H1 (cell line): ENCODE measurements at regions not wholly inside any gene's neighbourhood (a gene's known extent, or its start where the extent isn't known, plus 50 kb on each side); places are given as distances from the start of the nearest gene placed in this dataset.

ENCODE experiments used
- CTCF ChIA-PET: fragments of 300-600 bp; sonication (Branson Sonifier 250); formaldehyde crosslinking; loops from one replicate; lab custom pipeline; 2021; ENCODE audit not compliant: partially characterized antibody; lab: Charles Lee
- POLR2A ChIA-PET: fragments of 300-600 bp; sonication (Branson Sonifier 250); formaldehyde crosslinking; loops from one replicate; lab custom pipeline; 2021; ENCODE audit warnings: inconsistent platforms; ENCODE audit not compliant: partially characterized antibody; lab: Charles Lee
- DNase-seq, 2 experiments: peaks; one replicate each; pipeline versions ENCODE4 v3.0.0 to v3.0.0-alpha.2; 2010 to 2022; ENCODE audit warnings: low spot score in 2 of 2, low read depth in 1 of 2, mixed read lengths in 1 of 2
- FAIRE-seq: peaks from 2 replicates; lab custom pipeline; 2011; peaks lifted over from hg19 to GRCh38; lab: Jason Lieb, UNC
- H2AFZ ChIP-seq: 2 replicates; pipeline ENCODE4 v1.8.1; 2012; ENCODE audit warnings: low read length, inconsistent platforms
- H2AK5ac ChIP-seq: 2 replicates; pipeline ENCODE4 v1.6.1; 2013; ENCODE audit warnings: low read depth, low read length
- H2BK120ac ChIP-seq: replicated peaks from 2 replicates; pipeline ENCODE3; 2013; ENCODE audit warnings: low read depth, low read length, inconsistent platforms
- H2BK12ac ChIP-seq: 2 replicates; pipeline ENCODE4 v1.6.1; 2013; ENCODE audit warnings: low read depth, low read length
- H2BK15ac ChIP-seq: 2 replicates; pipeline ENCODE4 v1.6.1; 2013; ENCODE audit warnings: low read length
- H2BK20ac ChIP-seq: 2 replicates; pipeline ENCODE4 v1.6.1; 2013; ENCODE audit warnings: low read length
- H2BK5ac ChIP-seq: 2 replicates; pipeline ENCODE4 v1.6.1; 2013; ENCODE audit warnings: low read depth, low read length
- H3K14ac ChIP-seq: 2 replicates; pipeline ENCODE4 v1.6.1; 2013; ENCODE audit warnings: inconsistent platforms; ENCODE audit not compliant: insufficient read length
- H3K18ac ChIP-seq: 2 replicates; pipeline ENCODE4 v1.6.1; 2013; ENCODE audit warnings: low read length; ENCODE audit errors: extremely low read depth
- H3K23ac ChIP-seq: 2 replicates; pipeline ENCODE4 v1.6.1; 2013; ENCODE audit warnings: inconsistent platforms; ENCODE audit not compliant: insufficient read length
- H3K23me2 ChIP-seq: 2 replicates; pipeline ENCODE4 v1.6.1; 2013; ENCODE audit warnings: low read depth, low read length
- H3K27ac ChIP-seq: 2 replicates; pipeline ENCODE4 v1.6.1; 2011; ENCODE audit warnings: low read depth, low read length, inconsistent platforms
- H3K27me3 ChIP-seq, 4 experiments: replicated peaks in 1 of 4; 1 replicate in 1 of 4; 2 replicates in 3 of 4; pipeline versions ENCODE4 v1.6.1 to v1.8.1; 2011 to 2013; ENCODE audit warnings: low read length in 3 of 4, mild to moderate bottlenecking in 3 of 4, inconsistent platforms in 2 of 4, mixed read lengths in 2 of 4, moderate library complexity in 1 of 4; ENCODE audit not compliant: control insufficient read depth in 3 of 4, insufficient read depth in 3 of 4; ENCODE audit errors: extremely low read depth in 1 of 4
- H3K36me3 ChIP-seq, 4 experiments: 2 replicates each; pipeline versions ENCODE4 v1.6.1 to v1.8.1; 2011 to 2013; ENCODE audit warnings: mild to moderate bottlenecking in 4 of 4, low read length in 3 of 4, moderate library complexity in 2 of 4, control low read depth in 1 of 4, inconsistent platforms in 1 of 4; ENCODE audit not compliant: insufficient read depth in 4 of 4, control insufficient read depth in 2 of 4
- H3K4ac ChIP-seq: replicated peaks from 2 replicates; pipeline ENCODE3; 2013; ENCODE audit warnings: low read length, low read depth, mixed read lengths, inconsistent platforms; ENCODE audit not compliant: insufficient read length
- H3K4me1 ChIP-seq, 4 experiments: replicated peaks in 1 of 4; 1 replicate in 1 of 4; 2 replicates in 3 of 4; pipeline versions ENCODE4 v1.6.1 to v1.8.1; 2011 to 2013; ENCODE audit warnings: low read length in 3 of 4, inconsistent platforms in 2 of 4, mixed read lengths in 1 of 4; ENCODE audit not compliant: insufficient read depth in 4 of 4, control insufficient read depth in 3 of 4
- H3K4me2 ChIP-seq, 2 experiments: 2 replicates each; pipeline versions ENCODE4 v1.6.1 to v1.8.1; 2011 to 2013; ENCODE audit warnings: low read depth in 2 of 2, low read length in 2 of 2, control low read depth in 1 of 2, inconsistent platforms in 1 of 2, mild to moderate bottlenecking in 1 of 2; ENCODE audit not compliant: insufficient read depth in 1 of 2
- H3K4me3 ChIP-seq, 4 experiments: fragments of 200-600, 300-600 bp in 1 of 4; sonication (generic), shearing (Covaris generic), sonication (Bioruptor Twin) in 1 of 4; 2 replicates each; pipeline versions ENCODE4 v1.5.1 to v1.8.1; 2011 to 2016; ENCODE audit warnings: low read length in 4 of 4, low read depth in 3 of 4, control low read depth in 2 of 4, inconsistent platforms in 2 of 4, mild to moderate bottlenecking in 2 of 4, mixed read lengths in 1 of 4, moderate library complexity in 1 of 4; ENCODE audit not compliant: insufficient read depth in 2 of 4; ENCODE audit errors: extremely low read depth in 1 of 4
- H3K56ac ChIP-seq: replicated peaks from 2 replicates; pipeline ENCODE3; 2013; ENCODE audit warnings: low read depth, mild to moderate bottlenecking, mixed read lengths, low read length, inconsistent platforms; ENCODE audit not compliant: insufficient read length
- H3K79me1 ChIP-seq: 2 replicates; pipeline ENCODE4 v1.6.1; 2013; ENCODE audit warnings: low read depth, low read length, control low read depth
- H3K79me2 ChIP-seq, 2 experiments: 2 replicates each; pipeline versions ENCODE4 v1.6.1 to v1.8.1; 2012 to 2013; ENCODE audit warnings: low read length in 2 of 2, mild to moderate bottlenecking in 2 of 2, inconsistent platforms in 1 of 2; ENCODE audit not compliant: insufficient read depth in 2 of 2, control insufficient read depth in 1 of 2
- H3K9ac ChIP-seq, 4 experiments: replicated peaks in 1 of 4; 1 replicate in 1 of 4; 2 replicates in 3 of 4; pipeline versions ENCODE4 v1.6.1 to v1.8.1; 2011 to 2013; ENCODE audit warnings: low read depth in 3 of 4, low read length in 3 of 4, control low read depth in 2 of 4, mild to moderate bottlenecking in 2 of 4, moderate library complexity in 2 of 4, inconsistent platforms in 1 of 4; ENCODE audit errors: extremely low read depth in 1 of 4
- H3K9me3 ChIP-seq, 2 experiments: 2 replicates each; pipeline versions ENCODE4 v1.6.1 to v1.8.1; 2012 to 2013; ENCODE audit warnings: mild to moderate bottlenecking in 2 of 2, moderate library complexity in 2 of 2, control low read depth in 1 of 2, inconsistent platforms in 1 of 2, low read depth in 1 of 2, low read length in 1 of 2, mixed read lengths in 1 of 2; ENCODE audit not compliant: insufficient read depth in 2 of 2
- H4K20me1 ChIP-seq, 2 experiments: replicated peaks in 1 of 2; 2 replicates each; pipeline versions ENCODE3 to v1.8.1; 2011 to 2013; ENCODE audit warnings: inconsistent platforms in 2 of 2, low read length in 2 of 2, mild to moderate bottlenecking in 1 of 2; ENCODE audit not compliant: insufficient read depth in 2 of 2, control insufficient read depth in 1 of 2
- H4K5ac ChIP-seq: 2 replicates; pipeline ENCODE4 v1.6.1; 2013; ENCODE audit warnings: low read length, low read depth, mixed read lengths, inconsistent platforms; ENCODE audit not compliant: insufficient read length
- H4K8ac ChIP-seq: 2 replicates; pipeline ENCODE4 v1.8.0; 2013; ENCODE audit warnings: mild to moderate bottlenecking, moderate library complexity, low read length, inconsistent platforms; ENCODE audit not compliant: insufficient read depth; ENCODE audit errors: extremely low read depth
- H4K91ac ChIP-seq: replicated peaks from 2 replicates; pipeline ENCODE3; 2013; ENCODE audit warnings: low read length, mixed read lengths, inconsistent platforms; ENCODE audit not compliant: insufficient read length
- ASH2L ChIP-seq: fragments of 200-600, 300-600 bp; sonication (generic); IDR thresholded peaks from one replicate; pipeline ENCODE4 v1.7.1; 2017; ENCODE audit warnings: low read length
- CEBPB ChIP-seq: IDR thresholded peaks from 2 replicates; pipeline ENCODE4 v1.6.1; 2012; ENCODE audit warnings: low read depth, low read length
- KDM4A ChIP-seq: IDR thresholded peaks from one replicate; pipeline ENCODE4 v1.7.1; 2012; ENCODE audit warnings: low read depth, mild to moderate bottlenecking, moderate library complexity, low read length, inconsistent platforms; ENCODE audit not compliant: severe bottlenecking
- POLR2A ChIP-seq, 2 experiments: IDR thresholded peaks; 1 replicate in 1 of 2; 2 replicates in 1 of 2; pipeline ENCODE4 v1.6.1; 2011; ENCODE audit warnings: low read depth in 2 of 2, low read length in 2 of 2, mild to moderate bottlenecking in 2 of 2; ENCODE audit errors: control extremely low read depth in 1 of 2
- RFX5 ChIP-seq: IDR thresholded peaks from 2 replicates; pipeline ENCODE4 v1.6.1; 2011; ENCODE audit warnings: low read depth, low read length, improper control_type of control experiment, borderline replicate concordance
- RNF2 ChIP-seq: fragments of 200-900, 300-1000 bp; sonication (generic); IDR thresholded peaks from 2 replicates; pipeline ENCODE4 v1.7.1; 2016; ENCODE audit warnings: borderline replicate concordance, low read depth, mild to moderate bottlenecking, antibody characterized with exemption, low read length; ENCODE audit not compliant: poor library complexity, severe bottlenecking; ENCODE audit errors: missing control alignments
- RXRA ChIP-seq: IDR thresholded peaks from 2 replicates; pipeline ENCODE4 v1.6.1; 2011; ENCODE audit warnings: low read depth, mild to moderate bottlenecking, low read length, moderate library complexity; ENCODE audit not compliant: insufficient read depth
- SIRT6 ChIP-seq: IDR thresholded peaks from one replicate; pipeline ENCODE4 v1.7.1; 2012; ENCODE audit warnings: low read length, inconsistent platforms
- SP1 ChIP-seq: IDR thresholded peaks from 2 replicates; pipeline ENCODE4 v1.6.1; 2011; ENCODE audit warnings: low read depth, low read length
- SP4 ChIP-seq: IDR thresholded peaks from 2 replicates; pipeline ENCODE4 v1.6.1; 2012; ENCODE audit warnings: low read length, inconsistent platforms
- TCF12 ChIP-seq: IDR thresholded peaks from 2 replicates; pipeline ENCODE4 v1.6.1; 2011; ENCODE audit warnings: low read depth, mild to moderate bottlenecking, low read length
- ZNF274 ChIP-seq: IDR thresholded peaks from 2 replicates; pipeline ENCODE4 v1.7.0; 2012; ENCODE audit warnings: low read length, borderline replicate concordance; ENCODE audit errors: extremely low read depth
- WGBS, 2 experiments: shearing (Covaris generic) in 1 of 2; methylation state at CpG; one replicate each; pipeline versions ENCODE4 v1.1.6 to v1.1.7; 2013 to 2015; ENCODE audit warnings: low lambda C conversion rate in 2 of 2, mixed read lengths in 2 of 2, inconsistent platforms in 1 of 2, low coverage in 1 of 2, missing lambda C conversion rate in 1 of 2; ENCODE audit not compliant: insufficient replicate concordance in 2 of 2, insufficient coverage in 1 of 2, insufficient read length in 1 of 2; ENCODE audit errors: extremely low coverage in 1 of 2, missing lambda C conversion rate in 1 of 2; 5-methylcytosine and 5-hydroxymethylcytosine counted together

- no peaks in the 10 kb centered on the region for H3K27me3 ChIP-seq
- H3K79me1 ChIP-seq: no peaks in the 10 kb centered on the region
- no peak overlapping the region for H2AFZ ChIP-seq
- no peaks in the 10 kb centered on the region for H4K20me1 ChIP-seq
- no peak overlapping the region for H2BK12ac ChIP-seq
- H3K4ac ChIP-seq: no peak overlapping the region
- H2AK5ac ChIP-seq: no peak overlapping the region
- H3K18ac ChIP-seq: no peak overlapping the region
- H3K14ac ChIP-seq: no peak overlapping the region
- H4K8ac ChIP-seq: no peak overlapping the region
- H3K56ac ChIP-seq: no peak overlapping the region
- 100% methylated on average over 1 of the region's 1 CpG; no CpG with 5 or more reads in 1 of the 2 experiments for WGBS, 2 experiments
- H3K79me2 ChIP-seq: no peaks in the 10 kb centered on the region
- H3K4me2 ChIP-seq: no peak overlapping the region
- H3K4me3 ChIP-seq: no peak overlapping the region
- no peak overlapping the region for H2BK5ac ChIP-seq
- no peaks in the 10 kb centered on the region for H3K36me3 ChIP-seq
- H3K23me2 ChIP-seq: peaks cover under 1% of the 10 kb centered on the region; the same call in 1 of the 2 replicates
- no peak for DNase-seq
- no peak overlapping the region for H3K23ac ChIP-seq
- H2BK120ac ChIP-seq: no peak overlapping the region
- H4K91ac ChIP-seq: no peak overlapping the region
- no peak overlapping the region for H3K27ac ChIP-seq
- no peak overlapping the region for H3K9ac ChIP-seq
- H4K5ac ChIP-seq: no peak overlapping the region
- FAIRE-seq: no peak
- no peak overlapping the region for H2BK15ac ChIP-seq
- no peaks in the 10 kb centered on the region for H3K9me3 ChIP-seq
- no peaks in the 10 kb centered on the region; a peak in 2 of 7 replicates for H3K4me1 ChIP-seq
- POLR2A ChIA-PET: no interaction called here
- CTCF ChIA-PET: interaction anchor here (1.5 kb wide), 1 partner anchor 8 kb away, joined by 4 read pairs; no protein-coding TSS in a partner anchor
- H2BK20ac ChIP-seq: no peak overlapping the region
- no peak for TF ChIP-seq SP4
- no peak for TF ChIP-seq SIRT6
- TF ChIP-seq CEBPB: no peak
- no peak for TF ChIP-seq ZNF274
- TF ChIP-seq ASH2L: no peak
- TF ChIP-seq RFX5: no peak
- no peak for TF ChIP-seq KDM4A
- TF ChIP-seq TCF12: no peak
- TF ChIP-seq RXRA: no peak
- no peak for TF ChIP-seq POLR2A (IDR thresholded peaks at IDR 0.05; ENCODE audit: control extremely low read depth in 1 of 2, low read depth in 2 of 2, low read length in 2 of 2)
- TF ChIP-seq SP1: no peak
- TF ChIP-seq RNF2: no peak
These were observed 290.2 kb upstream of the PRDM9 start for GRCh38 chr5:23217159-23217558.
